GM21825 (cell line): ENCODE measurements at regions not wholly inside any gene's neighbourhood (a gene's known extent, or its start where the extent isn't known, plus 50 kb on each side); places are given as distances from the start of the nearest gene placed in this dataset.

ENCODE experiments used
- ATAC-seq: cut with Tn5 transposase; IDR thresholded peaks from one replicate; pipeline ENCODE4 v1.9.1; 2021; ENCODE audit warnings: mild to moderate bottlenecking, moderate library complexity; ENCODE audit not compliant: unreplicated experiment

DNA sequence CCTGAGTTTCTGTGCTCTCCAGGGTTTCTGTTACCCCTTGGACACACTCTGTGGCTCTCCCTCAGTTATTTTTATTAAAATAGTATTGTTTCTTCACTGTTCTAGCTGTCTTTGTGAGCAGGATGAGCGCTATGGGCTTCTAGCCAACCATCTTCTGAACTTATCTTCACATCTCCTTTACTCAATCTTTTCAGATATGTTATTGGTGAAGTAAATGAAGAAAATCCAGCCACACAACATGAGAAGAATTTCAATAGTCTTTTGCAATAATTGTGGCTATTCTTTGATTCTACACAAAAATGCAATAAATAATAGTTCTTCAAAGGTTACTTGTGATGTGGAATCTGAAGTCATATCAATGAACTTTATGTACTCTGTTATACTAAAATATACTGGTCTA lies 80.3 kb upstream of the CAMK1G start:
- no peak for ATAC-seq

- ATAC-seq, result no peak
Measured at GRCh38 chr1:209504571-209504970, 78.9 kb upstream of the CAMK1G start.

DNA sequence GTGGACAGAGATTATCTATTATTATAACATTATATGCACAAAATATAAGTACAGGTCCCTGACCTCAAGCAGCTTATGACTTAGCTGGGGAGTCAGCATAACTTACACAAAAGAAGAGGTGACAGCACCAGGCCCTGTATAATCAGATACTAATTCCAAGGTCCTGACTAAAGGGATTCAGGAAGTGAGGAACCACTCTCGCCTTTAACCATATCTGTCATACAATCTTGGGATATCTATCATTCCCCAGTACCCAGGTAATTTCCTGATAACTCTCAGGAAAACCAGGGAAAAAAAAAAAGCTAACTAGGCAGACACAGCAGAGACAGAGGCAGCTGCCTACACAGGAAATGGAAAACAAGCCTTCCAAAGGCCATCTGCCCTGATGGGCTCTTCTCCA lies 78.5 kb upstream of the CAMK1G start:
- no peak for ATAC-seq

GRCh38 chr1:209506101-209506500 lies 77.4 kb upstream of the CAMK1G start:
- ATAC-seq, result no peak

GRCh38 chr1:209509039-209509438 lies 74.5 kb upstream of the CAMK1G start:
- ATAC-seq, result no peak

- ATAC-seq, result no peak
Measured at GRCh38 chr1:209510063-209510462, 73.5 kb upstream of the CAMK1G start.

- no peak for ATAC-seq
Measured at GRCh38 chr1:209511169-209511568, 72.3 kb upstream of the CAMK1G start.

DNA sequence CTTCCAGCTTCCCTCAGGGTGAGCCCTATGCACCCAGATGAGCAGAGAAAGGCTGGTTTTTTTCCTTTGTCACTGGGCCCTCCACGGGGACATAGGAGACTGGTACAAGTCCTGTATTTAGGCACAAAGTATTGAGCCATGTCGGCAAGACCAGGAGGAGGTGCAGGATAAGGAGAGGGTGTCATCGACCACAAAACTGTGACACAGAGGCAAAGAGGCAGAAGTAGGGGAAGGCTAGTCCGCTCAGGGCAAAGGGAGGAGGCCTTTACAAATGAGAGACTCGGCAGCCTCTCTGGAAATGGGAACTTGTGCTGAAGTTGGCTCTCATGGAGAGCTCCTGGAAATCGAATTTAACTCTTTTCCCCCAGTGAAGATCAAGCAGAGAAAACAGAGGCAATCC lies 70.7 kb upstream of the CAMK1G start:
- ATAC-seq, result no peak

- no peak for ATAC-seq
Measured at GRCh38 chr1:209513226-209513625, 70.3 kb upstream of the CAMK1G start.

DNA sequence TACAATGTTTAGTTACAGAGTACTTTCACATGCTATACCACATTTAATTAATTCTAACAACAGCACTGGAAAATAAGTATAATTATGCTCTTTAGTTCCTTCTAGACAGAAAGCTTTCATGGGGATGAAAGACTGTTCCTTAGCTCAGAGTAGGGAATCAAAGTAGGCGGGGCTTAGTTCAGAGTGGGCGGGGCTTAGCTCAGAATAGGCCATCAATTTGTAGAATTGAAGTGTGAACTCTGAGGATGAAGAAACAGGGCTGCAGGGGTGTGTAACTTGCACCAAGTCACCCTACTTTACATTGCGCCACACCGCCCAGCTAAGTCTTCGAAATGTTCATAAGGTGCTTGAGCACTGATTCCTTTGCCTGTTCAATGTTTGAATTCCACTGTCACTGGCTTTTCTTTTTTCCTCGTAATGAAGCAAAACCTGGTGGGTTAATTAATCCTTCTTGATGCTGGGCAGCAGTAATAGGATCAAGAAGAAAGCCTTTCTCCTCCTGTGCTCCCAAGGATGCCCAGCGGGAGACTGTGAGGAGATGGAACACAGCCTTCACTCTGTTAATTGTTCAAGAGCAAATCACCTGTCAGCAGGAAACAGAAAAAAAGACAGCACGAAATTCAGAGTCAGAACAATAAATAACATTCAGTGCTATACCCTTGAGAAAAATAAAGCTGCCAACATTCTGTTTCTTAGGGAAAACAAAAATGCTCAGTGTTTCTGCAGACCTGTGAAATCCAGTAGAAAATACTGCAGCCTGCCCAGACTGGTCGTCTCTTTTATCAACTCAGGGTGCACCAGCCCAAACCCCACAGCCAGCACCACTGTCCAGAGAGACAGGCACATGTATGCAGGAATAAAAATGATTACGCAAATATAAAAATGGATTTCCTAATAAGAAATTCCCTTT lies 66.5 kb upstream of the CAMK1G start:
- no peak for ATAC-seq

GRCh38 chr1:209517681-209518050 lies 65.8 kb upstream of the CAMK1G start:
- ATAC-seq, result no peak

GRCh38 chr1:209519786-209520185 lies 63.7 kb upstream of the CAMK1G start:
- ATAC-seq, result no peak

GRCh38 chr1:209522826-209523225 lies 60.7 kb upstream of the CAMK1G start:
- ATAC-seq, result no peak

DNA sequence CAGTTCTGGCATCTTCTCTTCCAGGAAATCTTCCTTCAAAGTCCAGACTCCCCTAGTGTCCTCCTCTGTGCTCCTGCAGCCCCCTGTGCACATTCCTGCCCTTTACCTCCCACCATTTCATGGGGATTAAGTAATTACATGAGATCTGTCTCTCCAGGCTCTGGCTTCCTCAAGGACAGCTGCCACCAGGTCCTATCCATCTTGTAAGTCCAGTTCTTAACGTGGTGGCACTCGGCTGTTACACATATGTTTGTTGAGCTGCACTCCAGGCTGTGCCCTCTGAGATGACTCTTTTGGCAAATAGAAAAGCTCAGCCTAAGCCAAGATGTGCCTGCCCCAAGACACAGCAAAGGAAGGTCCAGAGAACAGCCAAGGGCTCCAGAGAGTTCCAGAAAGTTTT lies 57.4 kb upstream of the CAMK1G start:
- ATAC-seq, result no peak

DNA sequence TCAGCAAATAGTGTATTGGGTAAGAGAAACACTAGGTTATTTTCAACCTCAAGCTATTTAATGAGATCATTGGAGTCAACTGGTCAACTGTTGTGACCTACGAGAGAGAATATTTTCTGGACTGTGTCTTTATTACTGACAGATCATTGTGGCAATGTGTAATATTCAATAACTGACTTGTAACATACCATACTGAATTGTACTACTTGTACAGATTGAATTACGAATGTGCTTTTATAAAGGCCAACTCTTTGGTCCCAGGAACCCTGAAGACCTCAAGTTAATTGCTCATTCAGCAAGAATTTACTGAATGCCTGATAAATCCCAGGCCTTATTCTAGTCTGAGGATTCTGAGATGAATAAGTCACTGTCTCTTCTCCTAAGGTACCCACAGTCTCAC lies 56.1 kb upstream of the CAMK1G start:
- ATAC-seq, result no peak

GRCh38 chr1:209527993-209528717 lies 55.4 kb upstream of the CAMK1G start:
- ATAC-seq, result no peak

DNA sequence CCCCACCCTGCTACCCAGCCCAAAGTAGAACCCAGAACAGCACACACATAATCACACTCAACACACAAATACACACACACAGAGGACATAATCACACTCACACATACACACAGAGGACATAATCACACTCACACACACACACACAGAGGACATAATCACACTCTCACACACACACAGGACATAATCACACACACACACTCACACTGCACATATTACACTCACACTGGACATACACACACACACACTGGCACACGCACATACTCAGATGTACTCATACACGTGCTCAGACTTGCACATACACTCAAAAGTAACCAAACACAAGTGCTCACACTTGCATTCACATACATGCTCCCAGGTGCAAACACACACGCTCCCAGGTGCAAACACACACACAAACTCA lies 54.3 kb upstream of the CAMK1G start:
- ATAC-seq, result no peak

- ATAC-seq, result no peak
Measured at GRCh38 chr1:209531006-209531405, 52.5 kb upstream of the CAMK1G start.

GRCh38 chr1:209531549-209531948 lies 52.0 kb upstream of the CAMK1G start:
- no peak for ATAC-seq
